ENCODE measurements at regions not wholly inside any gene's neighbourhood (a gene's known extent, or its start where the extent isn't known, plus 50 kb on each side); places are given as distances from the start of the nearest gene placed in this dataset.

GRCh38 chr5:96203761-96204160 lies 229.3 kb downstream of the PCSK1 start:
- TF ChIP-seq, protein P1, sequence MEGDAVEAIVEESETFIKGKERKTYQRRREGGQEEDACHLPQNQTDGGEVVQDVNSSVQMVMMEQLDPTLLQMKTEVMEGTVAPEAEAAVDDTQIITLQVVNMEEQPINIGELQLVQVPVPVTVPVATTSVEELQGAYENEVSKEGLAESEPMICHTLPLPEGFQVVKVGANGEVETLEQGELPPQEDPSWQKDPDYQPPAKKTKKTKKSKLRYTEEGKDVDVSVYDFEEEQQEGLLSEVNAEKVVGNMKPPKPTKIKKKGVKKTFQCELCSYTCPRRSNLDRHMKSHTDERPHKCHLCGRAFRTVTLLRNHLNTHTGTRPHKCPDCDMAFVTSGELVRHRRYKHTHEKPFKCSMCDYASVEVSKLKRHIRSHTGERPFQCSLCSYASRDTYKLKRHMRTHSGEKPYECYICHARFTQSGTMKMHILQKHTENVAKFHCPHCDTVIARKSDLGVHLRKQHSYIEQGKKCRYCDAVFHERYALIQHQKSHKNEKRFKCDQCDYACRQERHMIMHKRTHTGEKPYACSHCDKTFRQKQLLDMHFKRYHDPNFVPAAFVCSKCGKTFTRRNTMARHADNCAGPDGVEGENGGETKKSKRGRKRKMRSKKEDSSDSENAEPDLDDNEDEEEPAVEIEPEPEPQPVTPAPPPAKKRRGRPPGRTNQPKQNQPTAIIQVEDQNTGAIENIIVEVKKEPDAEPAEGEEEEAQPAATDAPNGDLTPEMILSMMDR (IDR thresholded peaks at IDR 0.05) = no peak
- TF ChIP-seq POLR2A (IDR thresholded peaks at IDR 0.05) = no peak
